Loucy (cell line): ENCODE measurements at regions not wholly inside any gene's neighbourhood (a gene's known extent, or its start where the extent isn't known, plus 50 kb on each side); places are given as distances from the start of the nearest gene placed in this dataset.

Experiments used
- H2AFZ ChIP-seq: fragments of 200-600 bp; sonication (generic); 2 replicates; pipeline ENCODE4 v1.6.0; 2016; ENCODE audit warnings: antibody characterized with exemption, mild to moderate bottlenecking, low read length, moderate library complexity
- H3F3A ChIP-seq: fragments of 200-600 bp; 2 replicates; pipeline ENCODE4 v1.6.0; 2016; ENCODE audit warnings: antibody characterized with exemption, low read depth, mild to moderate bottlenecking
- H3K27me3 ChIP-seq: fragments of 200-600 bp; sonication (generic); 2 replicates; pipeline ENCODE4 v1.6.1; 2014; ENCODE audit warnings: low read length, mild to moderate bottlenecking; ENCODE audit not compliant: insufficient read depth, poor library complexity, severe bottlenecking
- H3K36me3 ChIP-seq: fragments of 200-600 bp; sonication (generic); 2 replicates; pipeline ENCODE4 v1.6.1; 2016; ENCODE audit warnings: low read length; ENCODE audit not compliant: insufficient read depth
- H3K4me1 ChIP-seq: fragments of 200-600 bp; sonication (generic); 2 replicates; pipeline ENCODE4 v1.5.1; 2014; ENCODE audit warnings: low read length, mild to moderate bottlenecking; ENCODE audit not compliant: insufficient read depth, poor library complexity, severe bottlenecking
- H3K4me2 ChIP-seq: fragments of 200-600 bp; sonication (generic); 2 replicates; pipeline ENCODE4 v1.6.0; 2014; ENCODE audit warnings: antibody characterized with exemption, low read length, low read depth, mild to moderate bottlenecking; ENCODE audit not compliant: poor library complexity, severe bottlenecking
- H3K4me3 ChIP-seq: fragments of 200-600 bp; sonication (generic); 2 replicates; pipeline ENCODE4 v1.5.1; 2014; ENCODE audit warnings: low read length, mild to moderate bottlenecking, mixed read lengths; ENCODE audit not compliant: poor library complexity, severe bottlenecking
- H3K79me2 ChIP-seq: fragments of 200-600 bp; sonication (generic); 2 replicates; pipeline ENCODE4 v1.6.1; 2014; ENCODE audit warnings: low read length; ENCODE audit not compliant: insufficient read depth
- H3K9ac ChIP-seq: fragments of 200-600 bp; sonication (generic); 2 replicates; pipeline ENCODE4 v1.6.0; 2014; ENCODE audit warnings: mild to moderate bottlenecking, low read depth, low read length, moderate library complexity; ENCODE audit not compliant: poor library complexity, severe bottlenecking
- H3K9me2 ChIP-seq: fragments of 200-600 bp; sonication (generic); replicated peaks from 2 replicates; pipeline ENCODE4 v1.6.1; 2016; ENCODE audit warnings: low read depth, low read length, mixed read lengths
- H3K9me3 ChIP-seq: fragments of 200-600 bp; sonication (generic); 2 replicates; pipeline ENCODE4 v1.6.1; 2014; ENCODE audit warnings: mild to moderate bottlenecking, antibody characterized with exemption, low read length, low read depth; ENCODE audit not compliant: insufficient read depth
- H4K20me1 ChIP-seq: fragments of 200-600 bp; sonication (generic); 2 replicates; pipeline ENCODE4 v1.6.0; 2014; ENCODE audit warnings: antibody characterized with exemption, low read length, mild to moderate bottlenecking; ENCODE audit not compliant: insufficient read depth, poor library complexity, severe bottlenecking
- EZH2phosphoT487 ChIP-seq: fragments of 200-600 bp; IDR thresholded peaks from 2 replicates; pipeline ENCODE4 v1.6.1; 2018; ENCODE audit warnings: antibody characterized with exemption, mild to moderate bottlenecking, moderate library complexity, borderline replicate concordance
- TF ChIP-seq, protein P1 (sequence below): fragments of 200-600 bp; sonication (generic); conservative IDR thresholded peaks from 2 replicates; pipeline ENCODE4 v1.5.1; 2014; ENCODE audit warnings: mild to moderate bottlenecking, antibody characterized with exemption, low read length

GRCh38 chr16:55993088-55993487, 117.9 kb upstream of the CES5A start:
- H3K27me3 ChIP-seq = no peaks in the 10 kb centered on the region
- no peaks in the 10 kb centered on the region for H4K20me1 ChIP-seq
- H3K79me2 ChIP-seq = no peaks in the 10 kb centered on the region
- H3K9ac ChIP-seq = no peak overlapping the region
- no peaks in the 10 kb centered on the region for H3K4me1 ChIP-seq
- H3K4me2 ChIP-seq = no peak overlapping the region
- H2AFZ ChIP-seq = no peak overlapping the region
- no peaks in the 10 kb centered on the region for H3K9me3 ChIP-seq
- no peaks in the 10 kb centered on the region for H3K9me2 ChIP-seq
- H3K36me3 ChIP-seq = no peaks in the 10 kb centered on the region
- H3F3A ChIP-seq = no peaks in the 10 kb centered on the region
- H3K4me3 ChIP-seq = no peak overlapping the region
- TF ChIP-seq, protein P1, sequence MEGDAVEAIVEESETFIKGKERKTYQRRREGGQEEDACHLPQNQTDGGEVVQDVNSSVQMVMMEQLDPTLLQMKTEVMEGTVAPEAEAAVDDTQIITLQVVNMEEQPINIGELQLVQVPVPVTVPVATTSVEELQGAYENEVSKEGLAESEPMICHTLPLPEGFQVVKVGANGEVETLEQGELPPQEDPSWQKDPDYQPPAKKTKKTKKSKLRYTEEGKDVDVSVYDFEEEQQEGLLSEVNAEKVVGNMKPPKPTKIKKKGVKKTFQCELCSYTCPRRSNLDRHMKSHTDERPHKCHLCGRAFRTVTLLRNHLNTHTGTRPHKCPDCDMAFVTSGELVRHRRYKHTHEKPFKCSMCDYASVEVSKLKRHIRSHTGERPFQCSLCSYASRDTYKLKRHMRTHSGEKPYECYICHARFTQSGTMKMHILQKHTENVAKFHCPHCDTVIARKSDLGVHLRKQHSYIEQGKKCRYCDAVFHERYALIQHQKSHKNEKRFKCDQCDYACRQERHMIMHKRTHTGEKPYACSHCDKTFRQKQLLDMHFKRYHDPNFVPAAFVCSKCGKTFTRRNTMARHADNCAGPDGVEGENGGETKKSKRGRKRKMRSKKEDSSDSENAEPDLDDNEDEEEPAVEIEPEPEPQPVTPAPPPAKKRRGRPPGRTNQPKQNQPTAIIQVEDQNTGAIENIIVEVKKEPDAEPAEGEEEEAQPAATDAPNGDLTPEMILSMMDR = no peak
- no peak for TF ChIP-seq EZH2phosphoT487

- no peaks in the 10 kb centered on the region for H3F3A ChIP-seq
- H3K9me3 ChIP-seq = no peaks in the 10 kb centered on the region
- H3K4me1 ChIP-seq = no peaks in the 10 kb centered on the region
These were observed 117.4 kb upstream of the CES5A start for GRCh38 chr16:55992551-55992950.

GRCh38 chr16:55991843-55992242, 116.7 kb upstream of the CES5A start:
- Histone ChIP-seq H3F3A (no peaks in the 10 kb centered on the region), H3K4me3 (no peak overlapping the region), H3K79me2 (no peaks in the 10 kb centered on the region), H3K27me3 (no peaks in the 10 kb centered on the region), H4K20me1 (no peaks in the 10 kb centered on the region), H3K4me1 (no peaks in the 10 kb centered on the region), H3K36me3 (no peaks in the 10 kb centered on the region), H3K9ac (no peak overlapping the region), H3K9me3 (no peaks in the 10 kb centered on the region), H2AFZ (no peak overlapping the region), H3K9me2 (no peaks in the 10 kb centered on the region), H3K4me2 (no peak overlapping the region)
- TF ChIP-seq, protein P1 = no peak
- no peak for TF ChIP-seq EZH2phosphoT487

More at GRCh38 chr16:55992551-55992950, 117.4 kb upstream of the CES5A start:
- H3K79me2 ChIP-seq = no peaks in the 10 kb centered on the region
- no peaks in the 10 kb centered on the region for H4K20me1 ChIP-seq
- H3K4me3 ChIP-seq = no peak overlapping the region
- no peak overlapping the region for H2AFZ ChIP-seq
- H3K4me2 ChIP-seq = no peak overlapping the region
- TF ChIP-seq, protein P1 = no peak
- no peak for TF ChIP-seq EZH2phosphoT487
- H3K9me2 ChIP-seq = no peaks in the 10 kb centered on the region
- no peaks in the 10 kb centered on the region for H3K36me3 ChIP-seq
- no peaks in the 10 kb centered on the region for H3K27me3 ChIP-seq
- H3K9ac ChIP-seq = no peak overlapping the region
